UCSD-AML1 (cell line): ENCODE measurements at regions not wholly inside any gene's neighbourhood (a gene's known extent, or its start where the extent isn't known, plus 50 kb on each side); places are given as distances from the start of the nearest gene placed in this dataset.
A peak's percentile ranks its signal among the peaks of the same experiment; 100 is the strongest.
"Not testable (repeated sequence)": the region's sequence is repeated elsewhere in the genome, so short reads cannot be mapped to it uniquely, and the experiment has no call there.

Experiments used
- DNase-seq: peaks from one replicate; lab custom pipeline; 2025; ENCODE audit not compliant: unreplicated experiment; lab: John Stamatoyannopoulos, UW

DNA sequence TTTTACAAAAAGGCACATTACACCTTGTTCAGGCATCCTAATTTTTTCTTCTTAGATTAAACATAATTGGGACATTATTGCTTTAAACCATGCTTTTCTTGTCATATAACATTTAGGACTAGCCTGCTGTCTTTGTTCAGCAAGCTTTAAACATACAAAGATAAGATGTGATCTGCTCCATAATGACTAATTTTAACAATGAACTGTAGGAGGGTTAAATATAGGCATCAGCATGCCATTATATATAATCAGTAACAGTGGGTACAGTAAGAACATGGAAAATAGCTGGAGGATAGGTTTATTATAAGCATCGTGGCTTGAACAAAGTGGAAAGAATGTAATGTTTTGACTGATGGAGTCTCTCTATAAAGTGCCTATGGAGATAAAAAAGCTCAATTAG, 661.7 kb downstream of the SLITRK6 start:
- no peak for DNase-seq

DNA sequence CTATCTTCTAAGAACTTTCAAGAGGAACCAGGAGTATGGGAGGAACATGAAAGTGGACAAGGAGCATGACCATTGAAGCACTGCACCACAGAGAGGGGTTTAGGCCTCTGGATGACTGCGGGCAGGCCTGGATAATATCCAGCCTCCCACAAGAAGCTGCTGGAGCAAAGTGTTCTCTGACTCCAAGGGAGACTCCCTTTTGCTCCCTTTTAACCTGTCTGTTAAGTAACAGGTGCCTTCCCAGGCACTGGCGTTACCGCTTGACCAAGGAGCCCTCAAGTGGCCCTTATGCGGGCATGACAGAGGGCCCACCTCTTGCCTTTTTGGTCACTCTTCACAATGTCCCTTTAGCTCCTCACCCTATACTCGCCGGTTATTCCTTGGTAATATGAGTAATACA, 666.2 kb downstream of the SLITRK6 start:
- DNase-seq, result no peak

DNA sequence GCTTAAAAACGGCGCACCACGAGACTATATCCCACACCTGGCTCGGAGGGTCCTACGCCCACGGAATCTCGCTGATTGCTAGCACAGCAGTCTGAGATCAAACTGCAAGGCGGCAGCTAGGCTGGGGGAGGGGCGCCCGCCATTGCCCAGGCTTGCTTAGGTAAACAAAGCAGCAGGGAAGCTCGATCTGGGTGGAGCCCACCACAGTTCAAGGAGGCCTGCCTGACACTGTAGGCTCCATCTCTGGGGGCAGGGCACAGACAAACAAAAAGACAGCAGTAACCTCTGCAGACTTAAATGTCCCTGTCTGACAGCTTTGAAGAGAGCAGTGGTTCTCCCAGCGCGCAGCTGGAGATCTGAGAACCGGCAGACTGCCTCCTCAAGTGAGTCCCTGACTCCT, 675.7 kb downstream of the SLITRK6 start:
- not testable (repeated sequence) for DNase-seq

DNA sequence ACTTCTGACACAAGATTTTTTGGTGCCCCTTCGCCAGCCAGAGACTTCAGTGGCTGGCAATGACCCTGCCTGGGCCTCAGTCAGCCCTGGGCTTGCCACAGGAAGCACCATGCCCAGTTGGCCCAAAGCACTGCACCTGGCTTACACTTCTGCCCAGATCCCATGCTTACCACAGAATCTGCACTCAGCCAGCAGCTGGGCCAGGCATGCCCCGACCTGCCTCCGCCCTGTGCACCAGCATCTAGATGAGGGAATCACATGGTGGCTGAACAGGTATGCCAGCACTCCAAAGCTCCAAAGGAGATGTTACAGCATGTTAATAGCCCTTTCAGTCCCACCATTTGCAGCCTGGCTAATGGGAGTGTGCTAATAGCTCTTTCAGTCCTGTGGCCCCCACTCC, 690.9 kb downstream of the SLITRK6 start:
- no peak for DNase-seq

DNA sequence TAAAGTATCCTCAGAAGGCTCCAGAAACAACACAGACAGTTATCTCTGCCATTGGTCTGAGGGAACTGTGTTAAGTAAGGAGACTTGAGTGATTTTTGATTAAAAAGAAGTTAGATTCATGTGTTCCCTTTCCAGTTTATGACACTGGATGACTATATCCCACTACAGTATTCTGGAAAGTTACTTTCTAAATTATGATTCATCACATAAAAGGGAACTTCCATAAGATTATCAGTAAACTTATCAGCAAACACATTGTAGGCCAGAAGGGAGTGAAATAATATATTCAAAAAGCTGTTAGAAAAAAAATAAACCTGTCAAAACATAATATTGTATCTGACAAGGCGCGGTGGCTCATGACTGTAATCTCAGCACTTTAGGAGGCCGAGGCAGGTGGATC, 700.0 kb downstream of the SLITRK6 start:
- DNase-seq, result no peak

DNA sequence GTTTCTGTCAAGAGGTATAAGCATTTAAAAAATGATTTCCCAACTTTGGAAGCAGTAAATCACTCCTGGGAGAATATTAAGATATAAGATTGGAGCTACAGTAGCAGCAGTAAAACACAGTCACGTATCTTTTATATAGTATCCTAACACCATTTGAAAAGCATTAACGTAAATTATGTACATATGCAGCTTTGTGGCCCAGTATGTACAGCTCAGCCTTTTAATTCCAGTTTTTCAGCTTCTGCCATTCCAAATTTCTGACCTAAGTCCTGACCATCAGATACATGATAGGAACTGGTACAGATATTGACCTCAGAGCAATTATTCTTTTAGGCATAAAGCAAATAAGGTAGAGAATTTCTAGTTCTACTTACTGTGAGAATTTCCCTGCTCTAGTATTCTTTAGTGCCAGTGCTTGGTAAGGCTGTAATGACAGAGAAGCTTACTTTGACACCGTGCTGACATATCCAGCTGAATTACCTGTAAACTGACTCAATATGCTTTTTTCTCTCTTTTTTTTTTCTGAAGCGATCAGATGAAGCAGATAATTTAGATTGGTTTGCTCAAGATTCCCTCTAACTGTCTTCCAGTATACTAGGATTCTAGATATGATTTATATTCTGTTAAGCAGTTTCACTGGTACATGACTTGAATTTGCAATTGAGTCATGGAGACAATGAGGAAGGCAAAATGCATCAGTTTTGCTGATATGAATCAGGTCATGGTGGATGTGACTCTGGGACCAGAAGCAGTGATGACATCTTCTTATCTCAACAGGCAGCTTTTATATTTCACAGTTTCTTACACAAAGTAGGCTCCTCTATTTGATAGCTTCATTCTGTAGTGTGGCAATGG, 703.6 kb downstream of the SLITRK6 start:
- DNase-seq, result no peak

DNA sequence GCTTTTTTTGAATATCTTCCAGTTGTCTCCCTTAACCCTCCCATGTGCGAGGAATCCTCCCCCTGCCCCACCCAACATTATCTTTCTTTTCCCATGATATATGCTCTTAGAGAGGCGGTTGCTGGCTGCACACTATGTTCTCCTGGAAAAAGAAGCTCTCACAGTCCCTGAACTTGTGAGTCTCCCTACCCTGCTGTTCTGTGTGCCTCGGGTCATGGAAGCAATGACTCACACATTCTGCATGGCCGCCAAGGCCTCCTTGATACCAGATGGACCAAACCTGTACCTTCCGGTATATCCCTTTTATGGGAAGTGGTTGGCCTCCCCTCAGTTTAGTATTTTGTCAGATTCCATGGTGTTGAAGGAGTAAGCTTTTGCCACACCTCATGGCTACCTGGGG, 705.4 kb downstream of the SLITRK6 start:
- DNase-seq, result no peak

DNA sequence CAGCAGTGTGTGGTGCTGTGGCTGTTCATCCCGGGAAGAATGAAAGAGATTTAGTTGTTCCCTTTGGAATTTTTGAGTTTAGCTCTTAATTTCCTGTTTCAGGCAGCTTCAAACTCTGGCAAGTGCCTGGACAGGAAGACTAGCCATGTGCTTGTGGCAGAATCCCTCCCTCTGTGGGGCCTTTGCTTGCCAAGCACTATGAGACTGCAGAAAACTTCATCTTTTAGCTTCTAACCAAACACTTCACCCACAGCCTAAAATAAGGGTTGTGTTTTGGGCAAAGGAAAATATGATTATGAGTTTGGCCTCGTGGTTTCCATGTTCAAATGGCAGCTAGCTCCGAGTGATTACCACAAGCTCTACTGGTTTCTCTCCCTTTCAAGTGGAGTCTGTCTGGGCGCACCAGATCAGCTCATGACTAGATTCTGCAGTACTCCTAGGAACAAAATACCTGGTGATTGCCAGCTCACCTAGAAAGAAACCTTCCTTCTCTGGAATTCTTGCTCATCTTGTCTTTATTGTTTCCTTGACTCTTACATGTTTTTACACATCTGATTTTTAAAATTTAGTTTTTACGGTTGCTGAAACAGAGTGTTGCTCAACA, 707.5 kb downstream of the SLITRK6 start:
- no peak for DNase-seq

DNA sequence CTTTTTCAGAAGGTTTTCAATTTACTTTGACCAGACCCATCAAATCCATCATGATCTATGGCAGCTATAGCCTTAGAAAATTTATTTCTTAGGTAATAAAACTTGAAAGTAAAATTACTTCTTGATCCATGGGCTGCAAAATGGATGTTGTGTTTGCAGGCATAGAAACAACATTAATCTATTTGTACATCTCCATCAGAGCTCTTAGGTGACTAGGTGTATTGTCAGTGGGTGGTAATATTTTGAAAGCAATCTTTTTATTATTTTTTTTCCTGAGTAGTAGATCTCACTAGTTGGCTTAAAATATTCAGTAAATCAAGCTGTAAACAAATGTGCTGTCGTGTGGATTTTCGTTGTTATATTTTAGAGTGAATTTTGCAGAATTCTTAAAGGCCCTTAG, 710.0 kb downstream of the SLITRK6 start:
- DNase-seq, result no peak

DNA sequence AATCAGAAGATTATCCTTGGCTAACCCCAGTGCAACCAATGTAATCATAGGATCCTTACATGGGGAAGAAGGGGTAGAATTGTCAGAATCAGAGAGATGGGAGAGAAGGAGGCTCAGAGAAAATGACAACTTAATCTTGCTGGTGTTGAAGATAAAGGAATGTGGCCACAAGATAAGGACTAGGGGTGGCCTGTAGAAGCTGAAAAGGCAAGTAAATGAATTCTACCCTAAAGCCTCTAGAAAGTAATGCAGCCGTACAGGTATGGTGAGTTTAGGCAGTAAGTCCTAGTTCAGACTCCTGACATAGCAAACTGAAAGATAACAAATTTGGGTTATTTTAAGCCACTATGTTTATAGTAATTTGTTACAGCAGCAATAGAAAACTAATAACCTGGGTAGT, 718.5 kb downstream of the SLITRK6 start:
- no peak for DNase-seq

DNA sequence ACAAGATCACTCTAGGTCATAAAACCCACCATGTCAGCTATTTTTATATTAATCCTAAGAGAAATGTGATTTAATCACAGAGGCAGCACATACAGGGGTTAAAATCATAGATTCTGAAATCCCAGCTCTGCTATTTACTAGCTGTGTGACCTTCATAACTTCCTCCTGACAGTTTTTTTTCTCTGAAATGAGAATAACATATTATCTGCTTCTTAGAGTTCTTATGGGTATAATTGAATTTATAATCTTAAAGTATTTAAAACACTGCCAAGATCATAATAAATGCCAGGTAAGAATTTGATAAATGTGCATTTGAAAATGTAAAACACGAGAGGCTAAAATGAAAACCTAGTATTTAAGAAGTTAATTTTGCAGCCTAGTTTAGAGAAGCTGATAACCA, 722.9 kb downstream of the SLITRK6 start:
- no peak for DNase-seq

DNA sequence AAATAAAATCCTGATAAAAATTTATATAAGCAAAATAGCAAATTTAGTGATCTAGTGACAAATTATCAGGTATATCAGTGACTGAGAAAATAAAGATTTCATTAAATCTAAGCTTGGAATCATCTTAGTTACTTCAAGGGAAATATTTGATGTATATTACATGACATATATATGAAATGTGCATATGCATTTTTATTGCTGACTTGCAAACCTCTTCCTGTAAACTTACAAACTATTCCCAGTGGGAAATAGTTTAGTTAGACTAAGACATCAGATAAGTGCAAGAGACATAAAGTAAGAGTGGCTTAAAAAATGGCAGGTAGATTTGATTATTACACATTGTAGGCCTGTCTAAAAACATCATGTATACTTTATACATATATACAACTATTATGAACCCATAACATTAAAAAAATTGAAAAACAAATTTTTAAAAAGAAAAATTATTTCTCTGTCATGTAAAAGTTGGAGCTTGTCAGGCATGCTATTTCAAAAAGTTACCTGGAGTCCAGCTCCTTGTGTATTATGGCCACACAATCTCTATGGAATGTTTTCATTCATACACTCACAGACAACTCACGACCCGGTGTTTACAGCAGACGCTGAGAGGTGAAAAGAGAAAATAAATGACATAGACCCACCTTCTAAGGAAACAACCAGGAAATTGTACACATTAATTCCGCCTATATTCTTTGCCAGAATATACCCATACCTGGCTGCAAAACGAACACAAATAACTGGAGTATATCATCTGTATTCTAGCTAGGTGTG, 724.5 kb downstream of the SLITRK6 start:
- DNase-seq, result no peak

DNA sequence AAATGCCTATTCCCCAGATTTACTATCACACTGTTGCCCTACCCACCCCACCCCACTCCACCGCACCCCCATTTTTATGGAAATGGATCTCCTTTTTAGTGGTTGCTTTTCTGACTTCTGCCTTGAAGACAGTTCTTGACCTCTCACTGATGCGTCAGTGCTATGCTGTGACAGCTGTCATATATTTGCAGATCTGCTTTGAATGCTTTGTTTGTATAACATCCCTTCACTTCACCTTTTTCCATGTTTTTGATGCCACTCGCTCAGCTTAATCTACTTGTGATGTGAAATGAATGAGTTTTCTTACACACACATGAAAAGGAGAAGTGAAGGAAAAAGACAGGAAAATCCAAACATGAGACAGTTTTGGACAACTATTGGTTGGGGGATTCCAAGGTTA, 731.0 kb downstream of the SLITRK6 start:
- no peak for DNase-seq

DNA sequence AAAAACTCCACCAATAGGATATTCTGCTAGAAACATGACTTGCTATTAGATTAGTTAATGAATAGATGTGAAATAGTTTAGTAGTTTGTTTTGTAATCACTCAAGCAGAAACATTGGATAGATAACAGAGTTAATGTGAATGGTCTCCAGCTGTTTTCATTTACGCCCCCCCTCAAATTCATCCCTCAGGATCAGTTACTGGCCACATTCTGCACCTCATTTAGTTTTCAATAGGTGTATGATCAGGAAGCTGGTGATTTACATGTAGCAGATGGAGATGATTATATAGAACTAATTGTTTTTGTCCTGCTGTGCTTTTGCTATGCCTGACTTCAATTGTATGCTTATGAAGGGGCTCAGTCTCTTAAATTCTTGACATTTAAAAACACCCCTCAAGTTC, 759.0 kb downstream of the SLITRK6 start:
- DNase-seq, result no peak

DNA sequence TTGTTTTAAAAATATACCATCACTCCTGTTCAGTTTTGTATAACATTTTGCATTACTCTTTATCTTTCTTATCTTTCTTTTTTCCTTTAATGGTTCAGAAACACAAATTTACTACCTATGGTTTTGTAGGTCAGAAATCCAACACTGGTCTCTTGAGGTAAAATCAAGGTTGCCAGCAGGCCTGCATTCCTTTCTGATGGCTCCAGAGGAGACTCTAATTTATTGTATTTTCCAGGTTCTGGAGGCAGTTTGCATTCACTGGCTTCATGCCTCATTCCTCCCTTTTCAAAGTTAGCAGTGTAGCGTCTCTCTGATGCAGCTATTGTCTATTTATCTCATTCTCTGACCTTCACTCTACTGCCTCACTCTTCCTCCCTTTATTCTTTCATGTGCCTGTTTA, 767.4 kb downstream of the SLITRK6 start:
- no peak for DNase-seq

DNA sequence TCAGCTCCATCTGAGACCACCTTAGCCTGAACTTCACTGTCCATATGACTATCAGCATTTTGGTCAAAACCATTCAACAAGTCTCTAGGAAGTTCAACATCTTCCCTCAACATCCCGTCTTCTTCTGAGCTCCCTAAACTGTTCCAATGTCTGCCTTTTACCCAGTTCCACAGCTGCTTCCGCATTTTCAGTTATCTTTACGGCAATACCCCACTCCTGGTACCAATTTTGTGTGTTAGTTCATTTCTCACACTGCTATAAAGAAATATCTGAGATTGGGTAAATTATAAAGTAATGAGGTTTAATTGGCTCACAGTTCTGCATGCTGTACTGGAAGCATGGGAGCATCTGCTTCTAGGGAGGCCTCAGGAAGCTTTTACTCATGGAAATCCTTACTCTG, 771.2 kb downstream of the SLITRK6 start:
- DNase-seq, result no peak

DNA sequence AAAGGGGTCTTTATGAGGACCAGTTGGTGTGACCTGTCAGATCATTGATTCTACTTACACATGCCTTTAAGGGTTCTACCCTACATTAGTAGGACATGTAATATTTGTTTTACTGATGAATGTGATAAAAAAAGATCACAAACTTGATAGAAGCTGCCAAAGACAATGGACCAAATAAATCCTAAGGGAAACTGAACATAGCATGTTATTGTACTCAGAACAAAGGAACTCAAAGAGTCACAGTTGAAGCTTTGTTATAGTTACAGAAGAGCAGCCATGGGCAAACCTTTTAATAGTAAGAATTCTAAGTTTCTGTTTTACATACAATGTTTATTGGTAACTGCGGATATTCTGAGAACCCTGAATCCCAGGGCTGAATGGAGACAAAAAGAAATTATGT, 780.1 kb downstream of the SLITRK6 start:
- no peak for DNase-seq

DNA sequence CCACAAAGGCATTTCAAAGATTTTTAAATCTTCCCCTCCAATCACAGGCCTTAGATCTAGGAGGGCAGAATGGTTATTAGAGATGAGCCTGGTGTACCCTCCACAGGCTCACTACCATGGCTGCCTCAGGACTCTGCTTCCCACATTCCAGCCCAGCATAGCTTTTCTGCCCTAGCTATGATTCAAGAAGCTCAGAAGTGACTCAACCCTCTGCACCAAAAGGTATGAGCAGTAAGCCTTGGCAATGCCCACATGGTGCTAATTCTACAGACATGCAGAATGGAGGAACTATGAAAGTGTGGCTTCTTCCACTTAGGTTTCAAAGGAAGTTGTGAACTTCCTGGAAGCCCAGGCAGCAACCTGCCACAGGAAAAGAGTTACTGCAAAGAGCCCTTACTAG, 786.2 kb downstream of the SLITRK6 start:
- peak; percentile 6 for DNase-seq

DNA sequence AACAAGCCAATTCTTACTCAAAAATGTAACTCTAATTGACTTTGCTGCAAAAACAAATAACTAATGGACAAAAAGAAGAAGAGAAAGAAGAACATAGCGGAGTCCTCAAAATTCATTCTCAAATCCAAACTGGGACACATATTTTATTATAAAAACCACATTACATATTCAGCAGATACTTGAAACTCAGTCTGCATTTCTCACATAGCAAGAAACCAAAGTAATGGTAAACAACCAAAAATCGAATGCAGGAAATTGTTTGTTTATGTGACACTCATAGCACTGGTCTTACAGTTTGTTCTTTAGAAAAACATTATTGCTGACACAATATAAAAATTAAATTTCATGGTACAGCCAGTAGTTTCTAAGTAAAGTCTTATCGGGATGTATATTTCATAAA, 789.8 kb downstream of the SLITRK6 start:
- DNase-seq, result no peak

DNA sequence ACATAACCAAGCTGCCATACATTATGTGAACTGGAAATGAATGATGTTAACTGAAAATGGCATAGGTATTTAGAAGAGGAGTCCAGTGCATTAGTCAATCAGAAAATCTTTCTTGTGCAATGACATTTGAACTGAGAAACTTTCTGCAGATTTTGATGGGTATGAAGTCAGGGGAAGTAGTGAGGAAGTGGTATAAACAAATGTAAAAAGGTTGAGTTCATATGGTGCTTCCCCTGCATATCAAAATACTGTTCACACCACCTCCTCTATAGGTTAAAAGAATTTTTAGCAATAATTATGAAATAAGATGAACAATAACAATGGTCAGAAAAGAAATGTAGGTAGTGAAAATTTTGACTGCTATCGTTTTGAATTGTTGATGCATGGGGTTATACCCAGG, 800.0 kb downstream of the SLITRK6 start:
- DNase-seq, result no peak

DNA sequence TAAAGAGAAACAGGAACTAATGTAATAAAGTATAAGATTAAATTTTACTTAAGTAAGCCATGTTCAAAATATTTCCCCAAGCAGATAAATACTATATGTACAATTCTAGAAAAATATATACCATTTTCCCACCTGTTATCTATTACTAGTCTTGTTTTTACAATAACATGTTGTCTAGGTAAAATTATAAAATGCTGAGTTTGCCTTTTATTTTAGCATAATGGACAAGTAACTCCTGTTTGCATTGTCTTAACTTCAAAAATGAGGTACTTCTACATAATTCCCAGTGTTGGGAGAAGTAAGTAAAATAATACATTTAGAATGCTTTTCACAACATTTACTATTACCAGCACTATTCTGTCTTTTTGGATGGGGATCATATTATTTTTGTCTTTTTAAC, 800.5 kb downstream of the SLITRK6 start:
- no peak for DNase-seq

DNA sequence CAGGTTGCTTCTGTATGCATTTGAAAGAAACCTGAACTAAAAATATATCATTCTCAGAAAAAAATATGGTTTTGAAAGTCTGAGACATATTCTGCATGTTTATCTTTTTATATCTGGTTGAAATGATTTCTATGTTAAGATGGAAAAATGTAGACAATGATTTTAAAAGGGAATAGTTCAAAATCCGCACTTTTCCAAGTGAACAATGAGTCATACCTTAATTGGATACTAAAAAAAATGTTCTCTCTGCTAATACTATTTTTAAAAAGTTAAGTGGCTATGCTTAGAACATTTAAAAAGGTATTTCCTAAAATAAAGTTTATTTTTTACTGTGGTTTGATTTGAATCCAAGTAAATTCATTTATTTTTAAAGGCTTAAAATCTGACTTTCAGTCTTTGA, 801.4 kb downstream of the SLITRK6 start:
- DNase-seq, result no peak
